ENCODE measurements at regions not wholly inside any gene's neighbourhood (a gene's known extent, or its start where the extent isn't known, plus 50 kb on each side); places are given as distances from the start of the nearest gene placed in this dataset.

- no peak overlapping the region for H3K9ac ChIP-seq (ENCODE audit: low read length)
- TF ChIP-seq SIN3A (IDR thresholded peaks at IDR 0.05; ENCODE audit: low read depth) (no peak), ZFX (IDR thresholded peaks at IDR 0.05) (no peak), SRF (IDR thresholded peaks at IDR 0.05; ENCODE audit: low read depth) (no peak), POLR2AphosphoS5 (IDR thresholded peaks at IDR 0.05; ENCODE audit: low read depth, low read length) (no peak), FOSL1 (IDR thresholded peaks at IDR 0.05; ENCODE audit: low read depth) (no peak), EZH2phosphoT487 (IDR thresholded peaks at IDR 0.05; ENCODE audit: borderline replicate concordance) (no peak), SP1 (IDR thresholded peaks at IDR 0.05; ENCODE audit: low read depth) (no peak), EGR1 (IDR thresholded peaks at IDR 0.05; ENCODE audit: low read depth) (no peak), RAD21 (IDR thresholded peaks at IDR 0.05; ENCODE audit: low read depth) (no peak)
- intact Hi-C loops (cut with micrococcal nuclease) = no loop called here
- no TSS peak for BruUV-seq (replicated peaks)
- ChIA-PET RAD21 (ENCODE audit: low non-redundant PET in 1 of 2, low total read pairs in 2 of 2, uncharacterized antibody in 2 of 2, unreplicated experiment in 2 of 2) (no interaction called here), CTCF (no interaction called here), POLR2A (no interaction called here)
- H3K27me3 ChIP-seq (ENCODE audit: insufficient read depth, low read length) = no peaks in the 10 kb centered on the region
- DNase-seq (ENCODE audit: low read depth, low spot score) = no peak
- no peak for ATAC-seq
- no peaks in the 10 kb centered on the region for H4K20me1 ChIP-seq (ENCODE audit: insufficient read depth)
- no peak overlapping the region for H3K4me3 ChIP-seq (replicated peaks in 1 of 2; ENCODE audit: low read depth in 1 of 2, low read length in 2 of 2)
- H3K36me3 ChIP-seq (ENCODE audit: control insufficient read depth in 1 of 2, insufficient read depth in 2 of 2, low read length in 2 of 2) = no peaks in the 10 kb centered on the region
- no peaks in the 10 kb centered on the region for H3K79me2 ChIP-seq (ENCODE audit: insufficient read depth, low read length)
- H3K4me2 ChIP-seq (ENCODE audit: low read length) = no peak overlapping the region
- H3K9me3 ChIP-seq (ENCODE audit: control insufficient read depth in 1 of 2, insufficient read depth in 1 of 2, low read depth in 1 of 2, low read length in 2 of 2) = no peaks in the 10 kb centered on the region
- H3K4me1 ChIP-seq (ENCODE audit: control insufficient read depth in 1 of 2, insufficient read depth in 2 of 2, low read length in 2 of 2) = no peaks in the 10 kb centered on the region
- H3K9me2 ChIP-seq (ENCODE audit: insufficient read depth) = no peaks in the 10 kb centered on the region
- H2AFZ ChIP-seq (ENCODE audit: low read depth, low read length, poor library complexity, severe bottlenecking) = no peak overlapping the region
- no peak overlapping the region for H3K27ac ChIP-seq (ENCODE audit: low read depth, low read length)
These were observed 131.1 kb upstream of the GADL1 start for GRCh38 chr3:31025541-31025940.

DNA sequence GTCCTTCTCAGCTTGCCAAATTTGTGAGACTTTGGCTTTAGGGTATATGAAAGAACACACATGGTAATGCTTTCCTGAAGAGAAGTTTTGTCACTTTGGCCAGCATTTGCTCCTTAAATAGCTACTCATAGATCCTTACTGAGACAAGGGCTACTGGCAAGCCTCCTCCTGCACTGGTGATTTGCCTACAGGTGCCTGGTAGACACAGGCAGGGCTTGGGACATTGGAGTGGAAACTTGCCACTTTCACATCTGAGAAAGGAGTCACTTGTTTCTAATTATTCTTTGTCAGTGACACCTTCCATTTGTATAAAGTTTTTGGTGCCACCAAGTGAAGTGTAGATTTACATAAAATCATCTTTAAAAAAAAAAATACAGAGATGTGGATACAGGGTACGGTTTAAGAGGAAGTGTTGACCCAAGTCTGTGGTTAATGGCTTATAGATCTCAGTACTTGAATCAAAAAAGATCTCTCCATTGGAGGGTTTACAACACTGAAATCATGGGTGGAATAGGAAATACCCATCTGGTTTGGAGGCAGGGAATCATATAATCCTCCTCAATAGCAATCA is 132.8 kb upstream of the GADL1 start:
- intact Hi-C loops (cut with micrococcal nuclease) = no loop called here
- Histone ChIP-seq H2AFZ (ENCODE audit: low read depth, low read length, poor library complexity, severe bottlenecking) (no peak overlapping the region), H3K79me2 (ENCODE audit: insufficient read depth, low read length) (no peaks in the 10 kb centered on the region), H3K36me3 (ENCODE audit: control insufficient read depth in 1 of 2, insufficient read depth in 2 of 2, low read length in 2 of 2) (no peaks in the 10 kb centered on the region), H3K4me3 (replicated peaks in 1 of 2; ENCODE audit: low read depth in 1 of 2, low read length in 2 of 2) (no peak overlapping the region), H3K4me2 (ENCODE audit: low read length) (no peak overlapping the region), H3K27ac (ENCODE audit: low read depth, low read length) (no peak overlapping the region), H4K20me1 (ENCODE audit: insufficient read depth) (no peaks in the 10 kb centered on the region), H3K9me3 (ENCODE audit: control insufficient read depth in 1 of 2, insufficient read depth in 1 of 2, low read depth in 1 of 2, low read length in 2 of 2) (no peaks in the 10 kb centered on the region), H3K9me2 (ENCODE audit: insufficient read depth) (no peaks in the 10 kb centered on the region), H3K4me1 (ENCODE audit: control insufficient read depth in 1 of 2, insufficient read depth in 2 of 2, low read length in 2 of 2) (no peaks in the 10 kb centered on the region), H3K27me3 (ENCODE audit: insufficient read depth, low read length) (no peaks in the 10 kb centered on the region), H3K9ac (ENCODE audit: low read length) (no peak overlapping the region)
- RAD21 ChIA-PET (ENCODE audit: low non-redundant PET in 1 of 2, low total read pairs in 2 of 2, uncharacterized antibody in 2 of 2, unreplicated experiment in 2 of 2) = no interaction called here
- no peak for DNase-seq (ENCODE audit: low read depth, low spot score)
- BruUV-seq (replicated peaks) = no TSS peak
- ATAC-seq = no peak
- CTCF ChIA-PET = no interaction called here
- POLR2A ChIA-PET = no interaction called here
- TF ChIP-seq, protein P1, sequence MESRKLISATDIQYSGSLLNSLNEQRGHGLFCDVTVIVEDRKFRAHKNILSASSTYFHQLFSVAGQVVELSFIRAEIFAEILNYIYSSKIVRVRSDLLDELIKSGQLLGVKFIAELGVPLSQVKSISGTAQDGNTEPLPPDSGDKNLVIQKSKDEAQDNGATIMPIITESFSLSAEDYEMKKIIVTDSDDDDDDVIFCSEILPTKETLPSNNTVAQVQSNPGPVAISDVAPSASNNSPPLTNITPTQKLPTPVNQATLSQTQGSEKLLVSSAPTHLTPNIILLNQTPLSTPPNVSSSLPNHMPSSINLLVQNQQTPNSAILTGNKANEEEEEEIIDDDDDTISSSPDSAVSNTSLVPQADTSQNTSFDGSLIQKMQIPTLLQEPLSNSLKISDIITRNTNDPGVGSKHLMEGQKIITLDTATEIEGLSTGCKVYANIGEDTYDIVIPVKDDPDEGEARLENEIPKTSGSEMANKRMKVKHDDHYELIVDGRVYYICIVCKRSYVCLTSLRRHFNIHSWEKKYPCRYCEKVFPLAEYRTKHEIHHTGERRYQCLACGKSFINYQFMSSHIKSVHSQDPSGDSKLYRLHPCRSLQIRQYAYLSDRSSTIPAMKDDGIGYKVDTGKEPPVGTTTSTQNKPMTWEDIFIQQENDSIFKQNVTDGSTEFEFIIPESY (IDR thresholded peaks at IDR 0.05; ENCODE audit: extremely low read depth, insufficient replicate concordance, low read length) = no peak
- TF ChIP-seq, protein P2, sequence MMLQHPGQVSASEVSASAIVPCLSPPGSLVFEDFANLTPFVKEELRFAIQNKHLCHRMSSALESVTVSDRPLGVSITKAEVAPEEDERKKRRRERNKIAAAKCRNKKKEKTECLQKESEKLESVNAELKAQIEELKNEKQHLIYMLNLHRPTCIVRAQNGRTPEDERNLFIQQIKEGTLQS (IDR thresholded peaks at IDR 0.05) = no peak
- TF ChIP-seq ZNF274 (IDR thresholded peaks at IDR 0.05; ENCODE audit: low read depth, low read length) (no peak), POLR2AphosphoS5 (IDR thresholded peaks at IDR 0.05; ENCODE audit: low read depth, low read length) (no peak), SRF (IDR thresholded peaks at IDR 0.05; ENCODE audit: low read depth) (no peak), FOSL1 (IDR thresholded peaks at IDR 0.05; ENCODE audit: low read depth) (no peak), MAX (IDR thresholded peaks at IDR 0.05) (no peak), YY1 (IDR thresholded peaks at IDR 0.05; ENCODE audit: extremely low read depth, insufficient replicate concordance, low read depth, low read length) (no peak), EGR1 (IDR thresholded peaks at IDR 0.05; ENCODE audit: low read depth) (no peak), JUND (IDR thresholded peaks at IDR 0.05) (no peak)

Measured in HCT116 (cell line).